ENCODE measurements at regions not wholly inside any gene's neighbourhood (a gene's known extent, or its start where the extent isn't known, plus 50 kb on each side); places are given as distances from the start of the nearest gene placed in this dataset.

DNA sequence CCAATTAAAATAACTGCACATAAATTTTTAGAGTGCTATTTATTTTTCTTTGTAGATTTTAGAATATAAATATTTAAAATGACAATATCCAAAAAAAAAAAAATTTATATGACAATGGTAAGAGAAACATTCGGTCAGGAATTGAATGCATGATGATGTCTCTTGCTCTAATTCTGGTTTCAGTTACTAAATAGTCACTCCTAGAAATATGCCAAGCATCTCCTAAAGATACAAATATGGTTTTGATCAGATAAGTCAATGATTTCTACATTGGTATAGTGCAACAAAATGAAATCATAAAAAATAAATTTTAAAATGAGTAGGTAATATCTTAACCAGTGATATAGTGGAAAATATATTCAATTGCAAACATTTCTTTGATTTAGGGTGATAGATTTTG lies 95.9 kb upstream of the ACKR3 start:
- TF ChIP-seq, protein P1, sequence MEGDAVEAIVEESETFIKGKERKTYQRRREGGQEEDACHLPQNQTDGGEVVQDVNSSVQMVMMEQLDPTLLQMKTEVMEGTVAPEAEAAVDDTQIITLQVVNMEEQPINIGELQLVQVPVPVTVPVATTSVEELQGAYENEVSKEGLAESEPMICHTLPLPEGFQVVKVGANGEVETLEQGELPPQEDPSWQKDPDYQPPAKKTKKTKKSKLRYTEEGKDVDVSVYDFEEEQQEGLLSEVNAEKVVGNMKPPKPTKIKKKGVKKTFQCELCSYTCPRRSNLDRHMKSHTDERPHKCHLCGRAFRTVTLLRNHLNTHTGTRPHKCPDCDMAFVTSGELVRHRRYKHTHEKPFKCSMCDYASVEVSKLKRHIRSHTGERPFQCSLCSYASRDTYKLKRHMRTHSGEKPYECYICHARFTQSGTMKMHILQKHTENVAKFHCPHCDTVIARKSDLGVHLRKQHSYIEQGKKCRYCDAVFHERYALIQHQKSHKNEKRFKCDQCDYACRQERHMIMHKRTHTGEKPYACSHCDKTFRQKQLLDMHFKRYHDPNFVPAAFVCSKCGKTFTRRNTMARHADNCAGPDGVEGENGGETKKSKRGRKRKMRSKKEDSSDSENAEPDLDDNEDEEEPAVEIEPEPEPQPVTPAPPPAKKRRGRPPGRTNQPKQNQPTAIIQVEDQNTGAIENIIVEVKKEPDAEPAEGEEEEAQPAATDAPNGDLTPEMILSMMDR (IDR thresholded peaks at IDR 0.05), result no peak
- TF ChIP-seq POLR2A (IDR thresholded peaks at IDR 0.05), result no peak
